ENCODE measurements at regions not wholly inside any gene's neighbourhood (a gene's known extent, or its start where the extent isn't known, plus 50 kb on each side); places are given as distances from the start of the nearest gene placed in this dataset.
"Not testable (repeated sequence)": the region's sequence is repeated elsewhere in the genome, so short reads cannot be mapped to it uniquely, and the experiment has no call there.

- no peak for DNase-seq
Measured at GRCh38 chrX:125507119-125507518, 187.4 kb downstream of the TEX13C start.

- no peak for DNase-seq
Measured at GRCh38 chrX:125520029-125520428, 200.4 kb downstream of the TEX13C start.

GRCh38 chrX:125522752-125523151, 203.1 kb downstream of the TEX13C start:
- DNase-seq, result no peak

- no peak for DNase-seq
Measured at GRCh38 chrX:125532411-125533089, 212.9 kb downstream of the TEX13C start.

- no peak for DNase-seq
Measured at GRCh38 chrX:125533352-125533751, 213.7 kb downstream of the TEX13C start.

- no peak for DNase-seq
Measured at GRCh38 chrX:125544031-125544660, 224.5 kb downstream of the TEX13C start.

- DNase-seq, result no peak
Measured at GRCh38 chrX:125544856-125545255, 225.2 kb downstream of the TEX13C start.

GRCh38 chrX:125577479-125577878, 257.8 kb downstream of the TEX13C start:
- DNase-seq, result no peak

GRCh38 chrX:125604448-125604847, 284.8 kb downstream of the TEX13C start:
- DNase-seq, result no peak

- DNase-seq, result no peak
Measured at GRCh38 chrX:125605145-125605544, 285.5 kb downstream of the TEX13C start.

GRCh38 chrX:125614591-125615343, 295.1 kb downstream of the TEX13C start:
- DNase-seq, result not testable (repeated sequence)

GRCh38 chrX:125620715-125621587, 301.3 kb downstream of the TEX13C start:
- no peak for DNase-seq

- DNase-seq, result no peak
Measured at GRCh38 chrX:125621588-125621927, 301.9 kb downstream of the TEX13C start.

- DNase-seq, result no peak
Measured at GRCh38 chrX:125622899-125623298, 303.2 kb downstream of the TEX13C start.

- no peak for DNase-seq
Measured at GRCh38 chrX:125627676-125628075, 308.0 kb downstream of the TEX13C start.

- no peak for DNase-seq
Measured at GRCh38 chrX:125628435-125628834, 308.8 kb downstream of the TEX13C start.

- DNase-seq, result no peak
Measured at GRCh38 chrX:125641405-125641804, 321.7 kb downstream of the TEX13C start.

GRCh38 chrX:125646195-125646594, 326.5 kb downstream of the TEX13C start:
- peak; percentile 18 for DNase-seq

GRCh38 chrX:125651426-125651825, 331.8 kb downstream of the TEX13C start:
- DNase-seq, result no peak

- DNase-seq, result no peak
Measured at GRCh38 chrX:125654501-125654900, 334.8 kb downstream of the TEX13C start.

GRCh38 chrX:125673758-125674157, 354.1 kb downstream of the TEX13C start:
- no peak for DNase-seq

- no peak for DNase-seq
Measured at GRCh38 chrX:125678258-125678657, 358.6 kb downstream of the TEX13C start.

- DNase-seq, result no peak
Measured at GRCh38 chrX:125680366-125680765, 360.7 kb downstream of the TEX13C start.
